HCT116 (cell line): ENCODE measurements at regions not wholly inside any gene's neighbourhood (a gene's known extent, or its start where the extent isn't known, plus 50 kb on each side); places are given as distances from the start of the nearest gene placed in this dataset.

Source experiments
- ATAC-seq: fragments of 200-7000 bp; cut with Tn5 transposase; 2 replicates; pipeline ENCODE4 v1.9.1; 2020; ENCODE audit warnings: mild to moderate bottlenecking, moderate library complexity
- BruUV-seq: library from RNA; stranded (reverse); fragments of 400-500 nt; replicated peaks from 2 replicates; lab custom pipeline; 2021; lab: Mats Ljungman, UMichigan
- CTCF ChIA-PET: fragments of 300-600 bp; sonication (Branson Sonifier 250); formaldehyde crosslinking; loops from one replicate; lab custom pipeline; 2021; ENCODE audit warnings: antibody characterized with exemption; lab: Charles Lee
- POLR2A ChIA-PET: fragments of 300-600, 350-600 bp; sonication (Branson Sonifier 250); formaldehyde crosslinking; loops from one replicate; lab custom pipeline; 2021; ENCODE audit warnings: antibody characterized with exemption; lab: Charles Lee
- RAD21 ChIA-PET, 2 experiments: fragments of 300-600 bp; sonication (Branson Sonifier 250); formaldehyde crosslinking; loops; one replicate each; lab custom pipeline; 2023; ENCODE audit warnings: low total read pairs in 2 of 2; ENCODE audit not compliant: uncharacterized antibody in 2 of 2, unreplicated experiment in 2 of 2, low non-redundant PET in 1 of 2; lab: Charles Lee
- DNase-seq: peaks from one replicate; pipeline ENCODE4 v3.0.0-alpha.2; 2010; ENCODE audit warnings: low read depth, low spot score
- H2AFZ ChIP-seq: fragments of 200-600 bp; shearing (Covaris generic), sonication (generic); 2 replicates; pipeline ENCODE4 v1.6.1; 2017; ENCODE audit warnings: low read depth, mixed run types, mixed read lengths, antibody characterized with exemption, low read length; ENCODE audit not compliant: poor library complexity, severe bottlenecking
- H3K27ac ChIP-seq: 2 replicates; pipeline ENCODE4 v1.5.1; 2012; ENCODE audit warnings: low read depth, low read length
- H3K27me3 ChIP-seq: fragments of 200-600 bp; sonication (generic); 2 replicates; pipeline ENCODE4 v1.6.1; 2016; ENCODE audit warnings: mixed run types, low read length, mixed read lengths; ENCODE audit not compliant: insufficient read depth
- H3K36me3 ChIP-seq, 2 experiments: fragments of 200-500 bp in 1 of 2; fragments of 200-600 bp in 1 of 2; sonication (Bioruptor generic) in 1 of 2; sonication (generic) in 1 of 2; 2 replicates each; pipeline versions ENCODE4 v1.5.1 to v1.6.1; 2014 to 2016; ENCODE audit warnings: low read length in 2 of 2, inconsistent platforms in 1 of 2, mixed read lengths in 1 of 2, mixed run types in 1 of 2; ENCODE audit not compliant: insufficient read depth in 2 of 2, control insufficient read depth in 1 of 2
- H3K4me1 ChIP-seq, 2 experiments: fragments of 200-600 bp in 1 of 2; sonication (generic) in 1 of 2; 2 replicates each; pipeline versions ENCODE4 v1.5.1 to v1.6.1; 2012 to 2017; ENCODE audit warnings: low read length in 2 of 2, inconsistent platforms in 1 of 2, mild to moderate bottlenecking in 1 of 2, mixed read lengths in 1 of 2, mixed run types in 1 of 2, moderate library complexity in 1 of 2; ENCODE audit not compliant: insufficient read depth in 2 of 2, control insufficient read depth in 1 of 2
- H3K4me2 ChIP-seq: fragments of 200-600 bp; sonication (generic); 2 replicates; pipeline ENCODE4 v1.6.1; 2017; ENCODE audit warnings: mixed run types, low read length, mixed read lengths
- H3K4me3 ChIP-seq, 2 experiments: fragments of 200-600 bp in 1 of 2; sonication (generic) in 1 of 2; replicated peaks in 1 of 2; 2 replicates each; pipeline ENCODE4 v1.5.1; 2011 to 2016; ENCODE audit warnings: low read length in 2 of 2, control low read depth in 1 of 2, low read depth in 1 of 2, mild to moderate bottlenecking in 1 of 2, mixed read lengths in 1 of 2, mixed run types in 1 of 2
- H3K79me2 ChIP-seq: fragments of 200-600 bp; sonication (generic); 2 replicates; pipeline ENCODE4 v1.6.1; 2017; ENCODE audit warnings: mild to moderate bottlenecking, mixed run types, low read length, moderate library complexity, mixed read lengths; ENCODE audit not compliant: insufficient read depth
- H3K9ac ChIP-seq: fragments of 200-600 bp; sonication (generic); 2 replicates; pipeline ENCODE4 v1.6.1; 2016; ENCODE audit warnings: low read length, mixed read lengths
- H3K9me2 ChIP-seq: fragments of 200-600 bp; sonication (generic), shearing (Covaris generic); 2 replicates; pipeline ENCODE4 v1.6.1; 2017; ENCODE audit warnings: mixed run types, mild to moderate bottlenecking, moderate library complexity; ENCODE audit not compliant: insufficient read depth
- H3K9me3 ChIP-seq, 2 experiments: fragments of 200-500 bp in 1 of 2; fragments of 200-600 bp in 1 of 2; sonication (Bioruptor generic) in 1 of 2; sonication (generic) in 1 of 2; 2 replicates each; pipeline ENCODE4 v1.6.1; 2014 to 2017; ENCODE audit warnings: low read length in 2 of 2, mixed read lengths in 2 of 2, inconsistent platforms in 1 of 2, low read depth in 1 of 2, mild to moderate bottlenecking in 1 of 2, mixed run types in 1 of 2, moderate library complexity in 1 of 2; ENCODE audit not compliant: control insufficient read depth in 1 of 2, insufficient read depth in 1 of 2
- H4K20me1 ChIP-seq: fragments of 200-600 bp; sonication (generic), shearing (Covaris generic); 2 replicates; pipeline ENCODE4 v1.6.1; 2017; ENCODE audit warnings: mixed run types, mild to moderate bottlenecking, moderate library complexity; ENCODE audit not compliant: insufficient read depth
- CBX3 ChIP-seq: IDR thresholded peaks from 2 replicates; pipeline ENCODE4 v1.6.1; 2012; ENCODE audit warnings: low read depth
- CEBPB ChIP-seq: IDR thresholded peaks from 2 replicates; pipeline ENCODE4 v1.6.1; 2012; ENCODE audit warnings: low read depth
- EGR1 ChIP-seq: IDR thresholded peaks from 2 replicates; pipeline ENCODE4 v1.6.1; 2012; ENCODE audit warnings: low read depth
- EZH2phosphoT487 ChIP-seq: fragments of 200-600 bp; IDR thresholded peaks from 2 replicates; pipeline ENCODE4 v1.6.1; 2018; ENCODE audit warnings: antibody characterized with exemption, borderline replicate concordance
- POLR2A ChIP-seq: IDR thresholded peaks from 2 replicates; pipeline ENCODE4 v1.7.0; 2011; ENCODE audit warnings: borderline replicate concordance; ENCODE audit not compliant: insufficient read depth, insufficient read length; ENCODE audit errors: extremely low read depth
- POLR2AphosphoS5 ChIP-seq: IDR thresholded peaks from 2 replicates; pipeline ENCODE4 v1.6.1; 2011; ENCODE audit warnings: mild to moderate bottlenecking, low read depth, low read length, moderate library complexity
- TCF7L2 ChIP-seq: IDR thresholded peaks from 2 replicates; pipeline ENCODE4 v1.7.0; 2011; ENCODE audit warnings: borderline replicate concordance, inconsistent platforms; ENCODE audit not compliant: insufficient read depth, insufficient read length; ENCODE audit errors: extremely low read depth
- YY1 ChIP-seq: IDR thresholded peaks from 2 replicates; pipeline ENCODE4 v1.6.1; 2011; ENCODE audit warnings: low read length, low read depth, moderate library complexity, mild to moderate bottlenecking; ENCODE audit not compliant: insufficient replicate concordance; ENCODE audit errors: extremely low read depth
- ZFX ChIP-seq: fragments of 450-650 bp; IDR thresholded peaks from 2 replicates; pipeline ENCODE4 v1.6.1; 2017
- intact Hi-C: fragments of 100-400 bp; cut with micrococcal nuclease; formaldehyde crosslinking; loops from 2 replicates; pipeline ENCODE4 v1.10.0; 2022
- TF ChIP-seq, protein P1 (sequence below), 3 experiments: fragments of 200-600 bp in 1 of 3; sonication (generic) in 1 of 3; IDR thresholded peaks in 2 of 3; conservative IDR thresholded peaks in 1 of 3; 2 replicates each; pipeline ENCODE4 v1.5.1; 2012 to 2017; ENCODE audit warnings: low read depth in 2 of 3, low read length in 2 of 3, antibody characterized with exemption in 1 of 3, borderline replicate concordance in 1 of 3, control low read depth in 1 of 3, mild to moderate bottlenecking in 1 of 3, mixed read lengths in 1 of 3, mixed run types in 1 of 3, moderate library complexity in 1 of 3; ENCODE audit not compliant: insufficient read depth in 1 of 3
- TF ChIP-seq, protein P2 (sequence below): IDR thresholded peaks from 2 replicates; pipeline ENCODE4 v1.6.1; 2012

DNA sequence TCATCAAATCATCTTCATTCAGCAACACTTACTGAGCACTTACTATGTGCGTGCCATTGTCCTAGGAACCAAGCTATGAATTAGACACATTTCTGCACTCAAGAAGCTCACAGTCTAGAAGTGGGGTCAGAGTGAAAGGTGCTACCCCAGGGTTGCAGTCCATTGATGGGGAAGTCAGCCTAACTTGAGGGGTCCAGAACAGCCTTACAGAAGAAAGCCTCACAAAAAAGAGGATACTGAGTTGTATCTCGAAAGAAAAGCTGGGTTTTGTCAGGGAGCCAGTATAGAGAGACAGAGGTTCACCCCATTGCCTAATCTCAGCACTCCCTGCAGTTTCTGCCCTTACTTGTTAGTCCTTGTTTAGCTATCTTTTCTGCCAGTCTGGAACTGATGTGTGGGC lies 153.1 kb upstream of the JUN start:
- Histone ChIP-seq H3K79me2 (no peaks in the 10 kb centered on the region), H3K9me3 (no peaks in the 10 kb centered on the region), H3K27ac (no peak overlapping the region), H3K4me2 (no peak overlapping the region), H3K4me1 (peaks cover 12 to 18% of the 10 kb centered on the region in 2 experiments; a peak in 3 of 4 replicates), H3K27me3 (no peaks in the 10 kb centered on the region), H3K36me3 (no peaks in the 10 kb centered on the region), H2AFZ (no peak overlapping the region), H3K4me3 (no peak overlapping the region), H4K20me1 (no peaks in the 10 kb centered on the region)
- DNase-seq (no peak), ATAC-seq (no peak)
- RAD21 ChIA-PET: no interaction called here
- no TSS peak for BruUV-seq
- TF ChIP-seq, protein P1, sequence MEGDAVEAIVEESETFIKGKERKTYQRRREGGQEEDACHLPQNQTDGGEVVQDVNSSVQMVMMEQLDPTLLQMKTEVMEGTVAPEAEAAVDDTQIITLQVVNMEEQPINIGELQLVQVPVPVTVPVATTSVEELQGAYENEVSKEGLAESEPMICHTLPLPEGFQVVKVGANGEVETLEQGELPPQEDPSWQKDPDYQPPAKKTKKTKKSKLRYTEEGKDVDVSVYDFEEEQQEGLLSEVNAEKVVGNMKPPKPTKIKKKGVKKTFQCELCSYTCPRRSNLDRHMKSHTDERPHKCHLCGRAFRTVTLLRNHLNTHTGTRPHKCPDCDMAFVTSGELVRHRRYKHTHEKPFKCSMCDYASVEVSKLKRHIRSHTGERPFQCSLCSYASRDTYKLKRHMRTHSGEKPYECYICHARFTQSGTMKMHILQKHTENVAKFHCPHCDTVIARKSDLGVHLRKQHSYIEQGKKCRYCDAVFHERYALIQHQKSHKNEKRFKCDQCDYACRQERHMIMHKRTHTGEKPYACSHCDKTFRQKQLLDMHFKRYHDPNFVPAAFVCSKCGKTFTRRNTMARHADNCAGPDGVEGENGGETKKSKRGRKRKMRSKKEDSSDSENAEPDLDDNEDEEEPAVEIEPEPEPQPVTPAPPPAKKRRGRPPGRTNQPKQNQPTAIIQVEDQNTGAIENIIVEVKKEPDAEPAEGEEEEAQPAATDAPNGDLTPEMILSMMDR (IDR thresholded peaks at IDR 0.05 in 2 of 3, conservative IDR thresholded peaks at IDR 0.05 in 1 of 3; ENCODE audit: borderline replicate concordance in 1 of 3, insufficient read depth in 1 of 3, low read depth in 2 of 3, low read length in 2 of 3): no peak
- TF ChIP-seq EGR1: no peak
- no peak for TF ChIP-seq POLR2A
- TF ChIP-seq CBX3: no peak
- no peak for TF ChIP-seq CEBPB
- no peak for TF ChIP-seq POLR2AphosphoS5
- TF ChIP-seq EZH2phosphoT487: no peak
- no peak for TF ChIP-seq TCF7L2
- TF ChIP-seq ZFX: no peak
- TF ChIP-seq YY1: no peak
- TF ChIP-seq, protein P2, sequence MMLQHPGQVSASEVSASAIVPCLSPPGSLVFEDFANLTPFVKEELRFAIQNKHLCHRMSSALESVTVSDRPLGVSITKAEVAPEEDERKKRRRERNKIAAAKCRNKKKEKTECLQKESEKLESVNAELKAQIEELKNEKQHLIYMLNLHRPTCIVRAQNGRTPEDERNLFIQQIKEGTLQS: no peak
- TF ChIP-seq, all 23 proteins: peak for 0
- POLR2A ChIA-PET: no interaction called here
- intact Hi-C loops: no loop called here
- Histone ChIP-seq H3K9ac (no peak overlapping the region), H3K9me2 (no peaks in the 10 kb centered on the region)
- CTCF ChIA-PET: no interaction called here
